ENCODE measurements at regions not wholly inside any gene's neighbourhood (a gene's known extent, or its start where the extent isn't known, plus 50 kb on each side); places are given as distances from the start of the nearest gene placed in this dataset.

DNA sequence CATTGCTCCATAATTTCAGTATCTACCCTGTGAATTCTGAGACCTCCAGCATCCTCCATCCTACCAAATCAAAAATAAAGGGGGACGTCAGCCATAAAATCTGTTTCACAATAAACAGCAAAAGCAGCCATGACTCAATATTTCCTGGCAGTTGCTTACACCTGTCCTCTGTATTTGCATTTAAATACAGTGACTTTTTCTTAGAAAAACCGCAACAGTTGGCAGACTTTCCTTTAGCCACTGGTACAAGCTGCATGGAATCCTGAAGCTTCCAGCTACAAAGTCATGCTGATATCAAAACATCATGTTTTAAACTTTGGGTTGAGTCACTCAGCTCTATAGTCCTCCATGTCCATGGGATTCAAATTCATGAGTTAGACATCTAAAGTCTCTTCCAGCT is 278.0 kb upstream of the KAZN start:
- Mint-ChIP-seq H3K9me3 (ENCODE audit: insufficient read depth) (peaks cover 5% of the 10 kb centered on the region), H3K27me3 (peaks cover 15% of the 10 kb centered on the region), H3K4me1 (no peaks in the 10 kb centered on the region), H3K4me3 (no peak overlapping the region), H3K27ac (no peak overlapping the region)
- ChIA-PET POLR2A (no interaction called here), CTCF (no interaction called here)
- H3K27me3 ChIP-seq (replicated peaks in 1 of 4; ENCODE audit: control extremely low read depth in 1 of 4, control insufficient read depth in 3 of 4, insufficient read depth in 4 of 4, low read length in 3 of 4), result peaks cover 0 to 4% (median 1%) of the 10 kb centered on the region in 4 experiments
- H3K27ac ChIP-seq (ENCODE audit: low read length in 2 of 2), result no peak overlapping the region
- no peak for DNase-seq
- ATAC-seq (ENCODE audit: low read depth), result no peak
- intact Hi-C loops (cut with micrococcal nuclease), result no loop called here
- no peaks in the 10 kb centered on the region for H3K79me2 ChIP-seq (ENCODE audit: control insufficient read depth, insufficient read depth, low read length)
- no peaks in the 10 kb centered on the region for H3K4me1 ChIP-seq (ENCODE audit: control insufficient read depth in 2 of 2, insufficient read depth in 2 of 2, low read length in 2 of 2)
- no peak overlapping the region for H2AFZ ChIP-seq (ENCODE audit: insufficient read depth, low read depth, low read length, poor library complexity, severe bottlenecking)
- no peaks in the 10 kb centered on the region for H3K36me3 ChIP-seq (replicated peaks in 1 of 2; ENCODE audit: control extremely low read depth in 1 of 2, control insufficient read depth in 1 of 2, extremely low read depth in 1 of 2, insufficient read depth in 2 of 2, low read length in 1 of 2)
- no peak overlapping the region for H3K4me2 ChIP-seq (replicated peaks; ENCODE audit: low read depth, low read length, poor library complexity, severe bottlenecking)
- no peak overlapping the region for H3K4me3 ChIP-seq (ENCODE audit: control extremely low read depth in 1 of 5, extremely low read depth in 1 of 5, insufficient read depth in 1 of 5, low read depth in 2 of 5, low read length in 4 of 5)
- no peak overlapping the region for H3K9ac ChIP-seq (ENCODE audit: low read length)
- H3K9me3 ChIP-seq (ENCODE audit: control extremely low read depth in 1 of 3, control insufficient read depth in 2 of 3, insufficient read depth in 1 of 3, low read length in 2 of 3), result peaks cover 0 to 4% (median 3%) of the 10 kb centered on the region in 3 donors
- no peaks in the 10 kb centered on the region for H4K20me1 ChIP-seq (ENCODE audit: control insufficient read depth, insufficient read depth, low read length, poor library complexity, severe bottlenecking)
- WGBS (ENCODE audit: insufficient coverage), result 50% methylated on average over 1 of the region's 2 CpGs
- no peak for TF ChIP-seq EZH2 (IDR thresholded peaks at IDR 0.05; ENCODE audit: borderline replicate concordance, insufficient read depth, low read depth, low read length, poor library complexity, severe bottlenecking)
- TF ChIP-seq, protein P1, sequence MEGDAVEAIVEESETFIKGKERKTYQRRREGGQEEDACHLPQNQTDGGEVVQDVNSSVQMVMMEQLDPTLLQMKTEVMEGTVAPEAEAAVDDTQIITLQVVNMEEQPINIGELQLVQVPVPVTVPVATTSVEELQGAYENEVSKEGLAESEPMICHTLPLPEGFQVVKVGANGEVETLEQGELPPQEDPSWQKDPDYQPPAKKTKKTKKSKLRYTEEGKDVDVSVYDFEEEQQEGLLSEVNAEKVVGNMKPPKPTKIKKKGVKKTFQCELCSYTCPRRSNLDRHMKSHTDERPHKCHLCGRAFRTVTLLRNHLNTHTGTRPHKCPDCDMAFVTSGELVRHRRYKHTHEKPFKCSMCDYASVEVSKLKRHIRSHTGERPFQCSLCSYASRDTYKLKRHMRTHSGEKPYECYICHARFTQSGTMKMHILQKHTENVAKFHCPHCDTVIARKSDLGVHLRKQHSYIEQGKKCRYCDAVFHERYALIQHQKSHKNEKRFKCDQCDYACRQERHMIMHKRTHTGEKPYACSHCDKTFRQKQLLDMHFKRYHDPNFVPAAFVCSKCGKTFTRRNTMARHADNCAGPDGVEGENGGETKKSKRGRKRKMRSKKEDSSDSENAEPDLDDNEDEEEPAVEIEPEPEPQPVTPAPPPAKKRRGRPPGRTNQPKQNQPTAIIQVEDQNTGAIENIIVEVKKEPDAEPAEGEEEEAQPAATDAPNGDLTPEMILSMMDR (IDR thresholded peaks at IDR 0.05), result no peak

- no peak for ATAC-seq (ENCODE audit: low read depth)
- H3K27ac ChIP-seq (ENCODE audit: low read length in 2 of 2), result no peak overlapping the region
- peaks cover 0 to 4% (median 3%) of the 10 kb centered on the region in 3 donors for H3K9me3 ChIP-seq (ENCODE audit: control extremely low read depth in 1 of 3, control insufficient read depth in 2 of 3, insufficient read depth in 1 of 3, low read length in 2 of 3)
- H3K4me3 ChIP-seq (ENCODE audit: control extremely low read depth in 1 of 5, extremely low read depth in 1 of 5, insufficient read depth in 1 of 5, low read depth in 2 of 5, low read length in 4 of 5), result no peak overlapping the region
- no peaks in the 10 kb centered on the region for H3K4me1 ChIP-seq (ENCODE audit: control insufficient read depth in 2 of 2, insufficient read depth in 2 of 2, low read length in 2 of 2)
- Mint-ChIP-seq H3K27ac (no peak overlapping the region), H3K9me3 (ENCODE audit: insufficient read depth) (peaks cover 5% of the 10 kb centered on the region), H3K4me1 (no peaks in the 10 kb centered on the region), H3K27me3 (peaks cover 15% of the 10 kb centered on the region), H3K4me3 (no peak overlapping the region)
- no peaks in the 10 kb centered on the region for H3K79me2 ChIP-seq (ENCODE audit: control insufficient read depth, insufficient read depth, low read length)
- TF ChIP-seq EZH2 (IDR thresholded peaks at IDR 0.05; ENCODE audit: borderline replicate concordance, insufficient read depth, low read depth, low read length, poor library complexity, severe bottlenecking), result no peak
- DNase-seq, result no peak
- ChIA-PET POLR2A (no interaction called here), CTCF (no interaction called here)
- H3K9ac ChIP-seq (ENCODE audit: low read length), result no peak overlapping the region
- peaks cover 0 to 4% (median 1%) of the 10 kb centered on the region in 4 experiments for H3K27me3 ChIP-seq (replicated peaks in 1 of 4; ENCODE audit: control extremely low read depth in 1 of 4, control insufficient read depth in 3 of 4, insufficient read depth in 4 of 4, low read length in 3 of 4)
- no peak overlapping the region for H3K4me2 ChIP-seq (replicated peaks; ENCODE audit: low read depth, low read length, poor library complexity, severe bottlenecking)
- no peaks in the 10 kb centered on the region for H4K20me1 ChIP-seq (ENCODE audit: control insufficient read depth, insufficient read depth, low read length, poor library complexity, severe bottlenecking)
- 60% methylated on average over 1 of the region's 8 CpGs for WGBS (ENCODE audit: insufficient coverage)
- H2AFZ ChIP-seq (ENCODE audit: insufficient read depth, low read depth, low read length, poor library complexity, severe bottlenecking), result no peak overlapping the region
- intact Hi-C loops (cut with micrococcal nuclease), result no loop called here
- no peaks in the 10 kb centered on the region for H3K36me3 ChIP-seq (replicated peaks in 1 of 2; ENCODE audit: control extremely low read depth in 1 of 2, control insufficient read depth in 1 of 2, extremely low read depth in 1 of 2, insufficient read depth in 2 of 2, low read length in 1 of 2)
Measured at GRCh38 chr1:14320986-14321385, 277.5 kb upstream of the KAZN start.

Measured in B cell (primary cell).